OCI-LY1 (cell line): ENCODE measurements at regions not wholly inside any gene's neighbourhood (a gene's known extent, or its start where the extent isn't known, plus 50 kb on each side); places are given as distances from the start of the nearest gene placed in this dataset.

ENCODE experiments used
- H2AFZ ChIP-seq: fragments of 200-600 bp; sonication (generic), shearing (Covaris generic); 2 replicates; pipeline ENCODE4 v1.6.0; 2014; ENCODE audit warnings: antibody characterized with exemption, mild to moderate bottlenecking, low read length
- H3F3A ChIP-seq: fragments of 200-600 bp; sonication (generic), shearing (Covaris generic); 2 replicates; pipeline ENCODE4 v1.6.0; 2014; ENCODE audit warnings: mild to moderate bottlenecking, antibody characterized with exemption, low read length, moderate library complexity; ENCODE audit not compliant: insufficient read depth
- H3K27ac ChIP-seq: fragments of 200-600 bp; sonication (generic); 2 replicates; pipeline ENCODE4 v1.5.1; 2014; ENCODE audit warnings: low read length, mixed run types, mild to moderate bottlenecking, low read depth; ENCODE audit not compliant: poor library complexity, severe bottlenecking
- H3K27me3 ChIP-seq: fragments of 200-600 bp; sonication (generic); 2 replicates; pipeline ENCODE4 v1.6.0; 2014; ENCODE audit warnings: antibody characterized with exemption, mild to moderate bottlenecking, low read length, moderate library complexity; ENCODE audit not compliant: insufficient read depth
- H3K36me3 ChIP-seq: fragments of 200-600 bp; sonication (generic); 2 replicates; pipeline ENCODE4 v1.6.1; 2014; ENCODE audit warnings: mild to moderate bottlenecking, antibody characterized with exemption, low read length, moderate library complexity, mixed read lengths; ENCODE audit not compliant: insufficient read depth
- H3K4me1 ChIP-seq: fragments of 200-600 bp; sonication (generic); 2 replicates; pipeline ENCODE4 v1.5.1; 2014; ENCODE audit warnings: mild to moderate bottlenecking, low read length, moderate library complexity; ENCODE audit not compliant: insufficient read depth, severe bottlenecking
- H3K4me2 ChIP-seq: fragments of 200-600 bp; sonication (generic), shearing (Covaris generic); 2 replicates; pipeline ENCODE4 v1.6.1; 2014; ENCODE audit warnings: low read length
- H3K4me3 ChIP-seq: fragments of 200-600 bp; sonication (generic); 2 replicates; pipeline ENCODE4 v1.5.1; 2014; ENCODE audit warnings: low read length, low read depth, mild to moderate bottlenecking, mixed read lengths; ENCODE audit not compliant: poor library complexity, severe bottlenecking
- H3K79me2 ChIP-seq: fragments of 200-600 bp; shearing (Covaris generic); 2 replicates; pipeline ENCODE4 v1.6.1; 2016; ENCODE audit warnings: mixed run types, low read length, mixed read lengths; ENCODE audit not compliant: insufficient read depth
- H3K9ac ChIP-seq: fragments of 200-600 bp; sonication (generic), shearing (Covaris generic); 2 replicates; pipeline ENCODE4 v1.6.1; 2014; ENCODE audit warnings: mild to moderate bottlenecking, low read length, mixed read lengths
- H3K9me2 ChIP-seq: fragments of 200-600 bp; sonication (generic), shearing (Covaris generic); 2 replicates; pipeline ENCODE4 v1.6.1; 2014; ENCODE audit warnings: low read depth, mild to moderate bottlenecking, low read length, mixed read lengths
- H3K9me3 ChIP-seq: fragments of 200-600 bp; shearing (Covaris generic); 2 replicates; pipeline ENCODE4 v1.6.1; 2014; ENCODE audit warnings: low read length, mixed read lengths
- H4K20me1 ChIP-seq: fragments of 200-600 bp; sonication (generic), shearing (Covaris generic); 2 replicates; pipeline ENCODE4 v1.6.0; 2016; ENCODE audit warnings: mild to moderate bottlenecking, low read length; ENCODE audit not compliant: insufficient read depth
- CTCF ChIP-seq: fragments of 200-600 bp; sonication (generic), shearing (Covaris generic); IDR thresholded peaks from 2 replicates; pipeline ENCODE4 v1.5.1; 2017; ENCODE audit warnings: mild to moderate bottlenecking, antibody characterized with exemption, low read length, moderate library complexity, mixed read lengths
- EZH2 ChIP-seq: fragments of 200-600 bp; sonication (generic), shearing (Covaris generic); IDR thresholded peaks from 2 replicates; pipeline ENCODE4 v1.8.0; 2017; ENCODE audit warnings: borderline replicate concordance, mixed run types, mild to moderate bottlenecking, antibody characterized with exemption, low read length, moderate library complexity, mixed read lengths

GRCh38 chr2:11068079-11068741 is 87.1 kb upstream of the SLC66A3 start:
- Histone ChIP-seq H3K4me1 (no peaks in the 10 kb centered on the region), H3K36me3 (no peaks in the 10 kb centered on the region), H3K4me3 (no peak overlapping the region), H3K9me3 (no peaks in the 10 kb centered on the region), H3K79me2 (no peaks in the 10 kb centered on the region), H4K20me1 (no peaks in the 10 kb centered on the region), H2AFZ (no peak overlapping the region), H3K27me3 (peaks cover 9% of the 10 kb centered on the region; the same call in 1 of the 2 replicates), H3F3A (no peaks in the 10 kb centered on the region), H3K9ac (no peak overlapping the region), H3K9me2 (no peaks in the 10 kb centered on the region), H3K27ac (no peak overlapping the region), H3K4me2 (no peak overlapping the region)
- TF ChIP-seq CTCF (no peak), EZH2 (no peak)

GRCh38 chr2:11068856-11069526 is 86.3 kb upstream of the SLC66A3 start:
- Histone ChIP-seq H3K36me3 (no peaks in the 10 kb centered on the region), H3K9me2 (no peaks in the 10 kb centered on the region), H4K20me1 (no peaks in the 10 kb centered on the region), H3K27ac (no peak overlapping the region), H3K27me3 (peaks cover 9% of the 10 kb centered on the region; the same call in 1 of the 2 replicates), H3K79me2 (no peaks in the 10 kb centered on the region), H3K4me3 (no peak overlapping the region), H2AFZ (no peak overlapping the region), H3K4me1 (no peaks in the 10 kb centered on the region), H3K9ac (no peak overlapping the region), H3K9me3 (no peaks in the 10 kb centered on the region), H3K4me2 (no peak overlapping the region), H3F3A (no peaks in the 10 kb centered on the region)
- TF ChIP-seq CTCF (no peak), EZH2 (no peak)

GRCh38 chr2:11069566-11070185 is 85.6 kb upstream of the SLC66A3 start:
- Histone ChIP-seq H3F3A (no peaks in the 10 kb centered on the region), H3K4me1 (no peaks in the 10 kb centered on the region), H3K9ac (no peak overlapping the region), H3K4me3 (no peak overlapping the region), H3K9me2 (no peaks in the 10 kb centered on the region), H3K27ac (no peak overlapping the region), H3K9me3 (no peaks in the 10 kb centered on the region), H3K4me2 (no peak overlapping the region), H3K27me3 (peaks cover 9% of the 10 kb centered on the region; the same call in 1 of the 2 replicates), H4K20me1 (no peaks in the 10 kb centered on the region), H2AFZ (no peak overlapping the region), H3K36me3 (no peaks in the 10 kb centered on the region), H3K79me2 (no peaks in the 10 kb centered on the region)
- no peak for TF ChIP-seq EZH2
- TF ChIP-seq CTCF: no peak
